NCI-H2196 (cell line): ENCODE measurements at regions not wholly inside any gene's neighbourhood (a gene's known extent, or its start where the extent isn't known, plus 50 kb on each side); places are given as distances from the start of the nearest gene placed in this dataset.
"Not testable (repeated sequence)": the region's sequence is repeated elsewhere in the genome, so short reads cannot be mapped to it uniquely, and the experiment has no call there.

Source experiments
- DNase-seq: peaks from one replicate; lab custom pipeline; 2025; ENCODE audit not compliant: unreplicated experiment; lab: John Stamatoyannopoulos, UW

DNA sequence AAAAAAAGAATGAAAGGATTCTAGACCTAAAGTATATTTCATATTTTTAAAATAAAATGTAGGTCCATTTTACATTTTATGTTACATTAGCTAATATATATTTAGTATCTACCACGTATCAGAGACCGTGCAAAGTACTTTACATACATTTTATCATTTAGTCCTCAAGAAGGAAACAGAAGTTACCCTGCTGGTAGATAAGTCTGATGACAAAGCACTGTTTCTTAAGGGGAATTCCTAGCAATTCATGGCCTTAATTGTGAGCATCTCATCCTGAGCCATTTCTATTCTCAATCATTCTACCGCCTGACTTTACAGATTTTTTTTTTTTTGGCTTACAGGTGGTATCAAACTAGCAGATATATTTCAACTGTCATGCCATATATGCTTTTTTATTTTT is 367.7 kb downstream of the PRELID2 start:
- no peak for DNase-seq

DNA sequence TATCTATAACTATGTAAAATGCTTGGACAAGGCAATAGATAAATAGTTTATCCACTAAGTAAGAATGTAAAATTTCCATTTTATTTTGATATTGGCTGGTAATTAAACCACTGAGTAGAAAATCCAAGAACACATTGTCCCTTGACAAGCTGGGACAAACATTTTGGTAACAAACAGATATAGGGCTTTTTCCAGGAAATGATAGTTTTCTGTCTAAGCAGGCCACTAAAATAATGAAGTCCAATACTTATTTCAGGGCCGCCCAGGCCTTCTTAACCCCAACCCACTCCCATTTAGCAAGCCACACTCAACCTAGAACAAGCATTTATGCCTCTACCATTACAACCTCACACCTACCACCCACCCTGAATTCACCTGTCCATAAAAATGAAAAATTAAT is 368.6 kb downstream of the PRELID2 start:
- no peak for DNase-seq

DNA sequence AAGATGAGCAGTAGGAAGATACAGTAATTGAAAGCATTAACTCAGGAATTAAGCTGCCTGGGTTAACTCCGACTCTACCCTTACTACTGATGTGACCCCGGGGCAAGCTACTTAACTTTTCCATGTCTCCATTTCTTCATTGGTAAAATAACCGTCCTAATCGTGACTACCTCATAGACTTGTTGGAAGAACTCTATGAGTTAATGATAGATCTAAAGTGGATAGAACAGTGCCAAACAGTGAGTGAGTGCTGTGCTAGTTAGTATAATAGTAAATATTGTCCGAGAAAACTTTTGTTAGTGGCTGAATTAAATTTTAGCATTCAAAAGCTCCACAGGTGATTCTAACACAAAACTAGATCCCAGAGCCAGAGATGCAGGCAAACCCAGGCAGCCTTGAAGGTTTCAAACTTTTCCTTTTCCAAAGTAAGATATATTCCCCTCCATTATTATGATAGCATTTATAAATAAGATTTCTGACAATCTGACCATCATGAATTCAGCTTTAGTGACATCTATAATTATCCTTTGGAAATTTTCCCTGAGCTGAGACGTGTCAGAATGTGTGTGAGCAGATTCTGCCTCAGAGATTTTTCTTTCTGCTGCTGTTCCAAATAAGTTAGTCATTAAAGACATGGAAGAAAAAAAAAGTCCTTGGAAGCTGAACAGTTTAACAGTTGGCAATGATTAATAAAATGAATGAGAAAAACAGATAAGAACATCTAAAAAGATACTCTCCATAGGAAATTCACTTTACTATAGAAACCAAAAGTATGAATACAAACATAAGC is 369.5 kb downstream of the PRELID2 start:
- DNase-seq: no peak

DNA sequence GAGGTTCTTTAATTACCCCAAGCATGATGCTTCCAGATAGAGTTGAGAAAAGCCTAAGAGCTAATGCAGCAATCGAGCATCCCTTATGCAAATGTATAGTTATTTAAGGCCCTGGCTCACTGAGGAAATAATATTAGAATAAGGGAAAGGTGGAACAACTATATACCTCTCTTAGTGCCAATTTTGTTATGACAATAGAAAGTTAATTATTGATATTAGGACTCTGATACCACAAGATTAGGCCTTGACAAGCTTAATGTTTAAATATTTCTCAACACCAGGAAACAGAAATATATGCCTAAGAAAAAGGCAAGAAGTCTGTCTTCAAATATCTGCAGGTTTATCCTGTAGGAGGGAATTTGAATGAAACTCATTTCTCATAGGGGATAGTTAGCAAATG is 371.0 kb downstream of the PRELID2 start:
- DNase-seq: no peak

DNA sequence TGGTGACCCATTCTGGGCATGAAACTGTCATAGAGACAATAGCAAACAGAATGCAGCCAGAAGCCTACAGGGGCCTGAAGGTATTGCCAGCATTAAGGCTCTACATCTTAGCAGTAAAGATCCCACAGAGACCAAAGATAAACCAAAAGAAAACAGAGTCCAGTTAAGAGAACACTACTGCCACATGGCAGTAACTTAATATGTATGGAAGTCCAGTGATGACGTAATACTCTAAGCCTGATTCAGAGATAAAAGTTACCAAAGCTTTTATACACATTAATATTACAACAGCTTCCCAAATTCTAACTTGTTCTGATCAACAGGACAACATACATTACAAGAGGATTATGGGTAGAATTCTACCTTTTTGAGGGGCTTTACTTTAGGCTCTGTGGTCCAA is 371.5 kb downstream of the PRELID2 start:
- no peak for DNase-seq

DNA sequence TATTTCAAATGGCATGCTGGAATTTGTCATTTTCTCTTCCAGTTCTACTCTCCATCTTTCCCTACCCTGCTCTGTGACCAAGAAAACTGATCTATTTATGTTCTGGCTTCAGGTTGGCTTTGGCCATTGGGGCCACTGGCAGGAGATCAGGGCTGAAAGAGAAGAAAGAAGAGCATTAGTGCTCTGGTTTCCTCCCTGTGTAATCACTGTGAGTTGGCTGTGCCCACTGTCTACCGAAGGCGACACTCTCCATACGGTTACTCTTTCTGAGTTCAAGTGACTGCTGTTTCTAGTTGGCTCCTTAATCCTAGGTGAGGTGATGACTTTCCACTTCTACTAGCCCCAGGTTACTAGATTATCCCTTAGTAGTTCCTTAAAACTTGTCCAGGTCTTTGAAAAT is 372.6 kb downstream of the PRELID2 start:
- no peak for DNase-seq

DNA sequence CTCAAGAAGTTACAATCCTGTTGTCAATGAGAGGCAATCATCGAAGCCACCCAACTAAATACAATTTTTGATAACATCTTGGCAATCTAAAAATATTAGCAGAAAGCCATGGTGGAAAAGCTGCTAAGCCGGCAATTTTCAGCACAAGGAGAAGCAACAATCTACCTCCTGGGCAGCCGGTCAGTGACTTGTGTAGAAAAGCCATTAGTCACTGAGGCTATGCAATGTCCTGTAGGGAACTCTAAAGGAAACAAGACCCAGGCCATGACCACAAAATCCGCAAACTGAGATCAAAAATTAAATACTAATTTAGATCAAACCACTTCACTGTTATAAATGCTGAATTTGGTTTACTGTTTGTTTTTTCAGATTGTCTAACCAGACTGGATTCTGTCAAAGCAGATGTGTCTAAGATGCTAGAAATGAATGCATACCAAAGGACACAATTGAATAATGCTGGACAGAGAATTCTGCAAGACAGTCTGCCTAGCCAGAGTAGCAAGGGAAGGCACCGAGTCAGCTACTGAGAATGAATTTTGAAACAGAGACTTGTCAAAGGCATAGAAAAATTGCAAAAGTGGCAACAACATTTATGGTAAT is 384.8 kb downstream of the PRELID2 start:
- no peak for DNase-seq

DNA sequence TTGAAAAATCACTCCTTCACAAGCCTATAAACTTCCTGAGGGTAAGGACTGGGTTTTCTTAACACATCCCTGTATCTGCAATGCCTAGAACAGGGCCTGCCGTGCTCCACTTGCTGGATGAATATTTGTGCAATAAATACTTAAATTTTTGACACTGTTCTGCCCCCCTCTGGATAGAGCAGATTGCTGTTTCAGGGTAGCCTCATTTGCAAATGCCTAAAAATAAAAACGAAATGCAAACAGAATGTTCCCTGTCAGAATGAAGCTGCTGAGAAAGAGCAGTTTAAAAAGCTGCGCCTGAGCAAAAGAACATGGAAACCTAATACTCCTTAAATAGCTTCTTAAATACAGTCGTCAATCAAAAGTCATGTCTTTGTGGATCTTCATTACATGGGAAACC is 385.3 kb downstream of the PRELID2 start:
- no peak for DNase-seq

DNA sequence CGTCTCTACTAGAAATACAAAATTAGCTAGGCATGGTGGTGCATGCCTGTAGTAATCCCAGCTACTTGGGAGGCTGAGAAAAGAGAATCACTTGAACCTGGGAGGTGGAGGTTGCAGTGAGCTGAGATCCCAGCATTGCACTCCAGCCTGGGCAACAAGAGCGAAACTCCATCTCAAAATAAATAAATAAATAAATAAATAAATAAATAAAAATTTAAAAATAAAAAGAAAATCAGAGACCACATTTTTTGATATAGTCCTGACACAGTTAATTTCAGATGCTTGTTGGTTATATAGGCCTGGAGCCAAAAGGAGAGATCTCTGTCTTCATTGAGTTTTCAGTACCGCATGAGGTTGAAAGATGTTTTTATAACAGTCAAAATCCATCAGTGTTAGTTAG is 388.3 kb downstream of the PRELID2 start:
- DNase-seq: not testable (repeated sequence)

DNA sequence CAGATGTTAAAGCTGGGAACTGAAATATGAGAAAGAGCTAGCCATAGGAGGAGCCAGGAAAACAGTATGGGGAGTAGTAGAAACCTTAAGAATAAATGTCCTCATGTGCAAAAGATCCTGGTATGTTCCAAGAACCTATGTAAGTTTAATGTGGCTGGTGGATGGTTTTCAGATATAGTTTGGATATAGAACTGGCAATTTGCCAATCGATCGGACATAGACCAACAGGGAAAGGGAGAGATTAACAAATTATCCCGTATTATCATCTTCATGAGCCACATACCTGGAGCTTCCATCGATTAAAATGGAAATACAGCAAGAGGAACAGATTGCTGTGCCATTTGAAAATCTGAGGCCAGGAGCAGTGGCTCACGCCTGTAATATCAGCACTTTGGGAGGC is 388.7 kb downstream of the PRELID2 start:
- DNase-seq: no peak

DNA sequence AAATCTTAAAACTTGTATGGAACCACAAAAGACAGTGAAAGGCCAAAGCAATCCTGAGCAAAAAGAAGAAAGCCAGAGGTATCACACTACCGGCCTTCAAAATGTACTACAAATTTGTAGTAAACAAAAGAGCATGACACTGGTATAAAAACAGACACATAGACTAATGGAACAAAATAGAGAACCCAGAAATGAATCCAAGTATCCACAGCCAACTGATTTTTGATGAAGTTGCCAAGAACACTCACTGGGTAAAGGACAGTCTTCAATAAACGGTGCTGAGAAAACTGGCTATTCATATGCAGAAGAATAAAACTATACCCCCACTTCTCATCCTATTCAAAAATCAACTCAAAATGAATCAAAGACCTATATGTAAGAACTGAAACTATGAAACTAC is 390.1 kb downstream of the PRELID2 start:
- DNase-seq: no peak

DNA sequence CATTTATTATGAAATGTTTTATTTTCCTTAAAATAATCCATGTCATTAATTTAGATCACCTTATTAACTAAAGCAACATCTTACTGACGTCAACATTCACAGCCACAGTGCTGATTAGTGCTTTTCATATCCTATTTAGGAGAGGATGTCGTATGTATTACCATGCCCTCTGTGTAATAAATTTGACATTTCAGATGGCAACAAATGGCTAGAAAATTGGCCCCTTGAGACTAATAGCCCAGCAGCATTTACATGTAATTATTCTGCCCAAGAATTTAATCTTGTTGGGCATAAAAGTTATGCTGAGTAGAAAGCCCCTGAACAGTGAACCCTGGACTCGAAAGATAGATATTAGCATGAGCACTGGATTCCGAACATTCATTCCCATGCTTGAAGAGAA is 391.2 kb downstream of the PRELID2 start:
- no peak for DNase-seq

DNA sequence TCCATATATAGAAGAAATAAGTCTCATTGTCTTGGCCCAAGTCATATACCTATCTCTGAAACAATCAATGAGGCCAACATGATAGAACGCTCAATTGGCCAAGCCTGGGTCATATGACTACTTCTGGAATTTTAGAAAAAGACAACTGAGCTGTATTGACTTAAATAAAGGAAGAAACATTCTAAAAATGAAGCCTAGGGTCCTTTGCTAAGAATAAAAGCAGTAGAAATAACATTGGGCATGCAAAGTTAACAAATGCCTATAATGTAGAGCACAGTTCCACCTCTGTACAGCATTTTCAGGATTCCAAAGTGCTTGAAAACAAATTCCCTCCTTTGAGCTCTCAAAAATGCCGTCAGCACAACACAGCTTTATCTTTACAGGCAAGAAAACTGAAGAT is 391.8 kb downstream of the PRELID2 start:
- no peak for DNase-seq

DNA sequence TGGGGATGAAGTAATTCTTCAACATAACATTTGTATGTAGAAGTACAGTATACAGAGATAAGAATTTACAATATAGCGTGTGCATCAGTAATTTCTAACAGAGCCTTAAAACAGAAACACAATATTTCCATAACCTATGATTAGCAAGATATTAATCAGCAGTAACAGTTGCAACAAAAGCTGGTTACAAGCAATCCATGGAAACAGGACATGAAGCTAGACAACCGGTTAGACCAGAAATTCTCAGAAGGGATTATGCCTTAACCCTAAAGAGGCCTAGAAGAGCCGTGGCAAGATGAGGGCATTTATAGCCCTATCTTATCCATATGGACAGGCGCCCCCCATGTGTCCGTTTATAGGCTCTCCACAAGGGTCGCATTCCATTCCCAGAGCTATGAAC is 392.5 kb downstream of the PRELID2 start:
- DNase-seq: not testable (repeated sequence)

DNA sequence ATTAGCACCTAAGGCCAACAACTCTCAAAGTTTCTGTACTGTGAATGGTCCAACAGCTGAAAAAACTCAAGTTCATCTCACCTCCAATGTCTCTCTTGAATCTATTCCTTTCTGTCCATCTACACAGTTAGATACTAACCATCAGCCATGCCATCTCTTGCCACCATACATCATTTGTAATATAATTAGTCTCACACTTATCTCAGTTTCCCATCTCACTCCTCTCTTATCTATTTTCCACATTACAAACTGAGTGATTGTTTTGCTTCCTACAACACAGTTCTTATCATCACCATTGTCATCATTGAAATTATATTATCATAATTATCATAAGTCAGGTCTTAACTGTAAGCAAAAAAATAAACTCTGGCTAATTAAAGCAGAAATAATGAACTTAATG is 393.9 kb downstream of the PRELID2 start:
- no peak for DNase-seq

DNA sequence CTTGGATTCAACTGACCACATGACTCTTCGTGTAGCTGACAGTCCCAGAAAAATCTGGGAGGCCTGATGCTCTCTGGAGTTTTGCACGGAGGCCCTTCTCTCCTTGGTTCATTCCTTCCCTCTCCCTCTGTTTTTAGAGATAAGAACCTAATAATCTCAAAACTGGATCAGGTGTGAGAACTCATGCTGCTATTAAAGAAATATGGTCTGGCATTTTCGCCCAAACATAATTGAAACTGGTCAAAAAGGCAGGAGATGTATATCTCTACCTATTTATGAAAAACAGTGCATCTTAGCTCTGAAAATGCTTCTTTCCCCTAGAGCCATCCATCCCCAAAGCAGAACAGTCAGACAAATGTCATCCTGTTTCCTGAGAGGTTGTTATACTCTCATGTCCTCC is 397.5 kb downstream of the PRELID2 start:
- DNase-seq: no peak

DNA sequence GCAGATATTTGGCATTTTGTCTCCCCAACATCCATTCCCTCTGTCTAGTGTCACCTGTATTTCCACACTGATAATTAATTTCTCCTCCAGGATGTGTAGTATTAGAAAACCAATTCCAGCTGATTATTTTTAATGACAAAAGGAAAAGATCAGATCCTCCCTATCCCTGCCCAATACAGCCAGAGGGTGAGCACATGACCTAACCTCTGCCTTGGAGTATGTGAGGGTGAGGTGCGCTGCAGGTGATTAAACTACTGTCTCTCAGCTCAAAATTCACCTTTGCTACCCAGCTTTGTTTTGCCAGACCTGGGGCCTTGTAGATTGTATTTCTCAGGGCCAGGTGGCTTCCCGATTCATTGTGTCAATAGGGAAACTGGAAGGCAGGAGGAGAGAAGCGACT is 402.1 kb downstream of the PRELID2 start:
- no peak for DNase-seq

DNA sequence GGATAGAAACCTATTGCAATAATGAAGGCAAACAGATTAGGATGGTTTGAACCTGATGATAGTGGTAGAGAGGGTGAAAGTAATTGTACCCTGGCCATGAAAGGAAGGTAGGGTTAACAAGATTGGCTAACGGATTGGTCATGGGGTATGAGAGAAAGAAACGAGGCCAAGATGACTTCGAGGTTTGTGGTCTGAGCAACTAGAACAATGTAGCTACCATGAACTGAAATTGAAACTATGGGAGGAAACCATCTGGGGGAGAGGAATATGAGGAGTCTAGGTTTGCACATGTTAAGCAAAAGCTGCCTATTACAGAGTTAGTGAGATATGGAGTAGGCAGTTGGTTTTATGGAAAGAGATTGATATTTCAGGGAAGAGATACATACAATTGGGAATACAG is 406.0 kb downstream of the PRELID2 start:
- DNase-seq: no peak

DNA sequence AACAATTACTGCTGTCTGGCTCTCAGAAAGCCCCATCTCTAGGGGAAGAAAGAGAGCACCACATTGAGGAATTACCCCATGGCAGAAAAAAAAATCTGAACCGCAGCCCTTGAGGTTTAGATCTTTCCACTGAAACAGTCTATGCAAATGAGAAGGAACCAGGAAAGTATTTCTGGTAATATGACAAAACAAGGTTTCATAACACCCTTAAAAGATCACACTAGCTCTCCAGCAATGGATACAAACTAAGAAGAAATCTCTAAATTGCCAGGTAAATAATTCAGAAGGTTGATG is 427.1 kb downstream of the PRELID2 start:
- no peak for DNase-seq

DNA sequence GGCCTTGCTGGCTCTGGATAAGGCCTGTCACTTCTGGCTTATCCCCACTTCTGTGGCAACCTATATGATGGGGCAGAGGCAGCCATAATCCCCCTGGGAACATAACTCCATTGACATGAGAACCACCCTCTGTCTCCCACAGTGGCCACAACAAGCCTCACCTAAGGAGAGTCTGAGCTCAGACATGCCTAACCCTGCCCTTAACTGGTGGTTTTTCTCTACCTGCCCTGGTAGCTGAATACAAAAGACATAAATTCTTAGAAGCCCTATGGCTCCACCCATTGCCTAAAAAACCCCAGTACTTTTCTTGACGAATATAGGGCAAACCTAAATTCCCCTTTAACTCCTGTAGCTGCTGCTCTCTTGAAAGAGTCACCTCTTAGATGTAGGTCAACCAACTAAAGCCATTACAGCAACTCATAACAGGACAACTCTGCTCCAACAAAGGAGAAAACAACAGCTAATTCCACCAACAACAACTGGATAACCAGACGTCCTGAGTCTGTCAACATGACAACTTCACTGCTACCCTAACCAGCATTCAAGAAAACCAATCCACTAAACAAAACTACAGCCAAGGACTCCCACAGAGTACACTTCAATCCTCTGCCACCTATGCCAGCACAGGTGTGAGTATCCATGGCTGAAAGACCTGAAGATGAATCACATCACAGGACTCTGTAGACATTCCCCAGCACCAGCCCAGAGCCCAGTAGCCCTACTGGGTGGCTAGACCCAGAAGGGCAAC is 427.7 kb downstream of the PRELID2 start:
- no peak for DNase-seq

DNA sequence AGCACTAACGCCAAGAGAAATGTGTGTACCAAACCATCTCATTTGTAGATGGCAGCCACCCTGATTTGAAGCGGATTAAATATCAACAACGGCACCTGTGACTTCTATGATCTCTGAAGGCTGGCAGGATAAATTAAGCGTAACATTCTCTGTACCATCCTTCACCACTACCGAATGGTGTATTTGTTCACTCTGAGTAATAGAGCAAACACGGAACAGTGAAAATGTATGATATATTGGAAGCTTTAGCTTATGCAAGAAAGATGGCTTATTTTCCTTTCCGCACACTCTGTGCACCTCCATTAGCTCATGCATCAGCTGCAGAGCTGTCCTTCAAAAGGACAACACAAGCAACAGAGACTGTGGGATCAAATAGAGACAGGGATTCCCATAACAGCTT is 431.1 kb downstream of the PRELID2 start:
- DNase-seq: no peak

DNA sequence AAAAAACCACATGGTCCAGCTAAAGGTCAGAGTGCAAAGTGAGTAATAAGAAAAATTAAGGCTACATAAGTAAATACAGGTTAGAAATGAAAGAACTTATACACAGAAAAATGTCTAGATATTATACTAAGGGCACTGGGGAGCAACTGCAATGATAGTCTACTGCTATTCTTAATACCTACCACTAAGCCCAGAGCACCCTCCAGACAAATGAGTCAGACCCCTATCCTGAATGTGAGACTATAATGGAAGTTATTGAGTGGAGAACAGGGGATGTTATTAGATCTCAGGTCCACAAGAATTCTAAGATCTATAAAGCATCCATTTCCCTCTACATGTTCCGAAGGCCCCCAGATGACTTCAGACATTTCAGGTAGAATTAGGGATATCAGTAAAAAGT is 438.3 kb downstream of the PRELID2 start:
- DNase-seq: no peak
